Fibroblast of skin of scalp (primary cell): ENCODE measurements at regions not wholly inside any gene's neighbourhood (a gene's known extent, or its start where the extent isn't known, plus 50 kb on each side); places are given as distances from the start of the nearest gene placed in this dataset.
"Not testable (repeated sequence)": the region's sequence is repeated elsewhere in the genome, so short reads cannot be mapped to it uniquely, and the experiment has no call there.

Experiments used
- DNase-seq: peaks from one replicate; pipeline ENCODE4 v3.0.0-alpha.2; 2013

DNA sequence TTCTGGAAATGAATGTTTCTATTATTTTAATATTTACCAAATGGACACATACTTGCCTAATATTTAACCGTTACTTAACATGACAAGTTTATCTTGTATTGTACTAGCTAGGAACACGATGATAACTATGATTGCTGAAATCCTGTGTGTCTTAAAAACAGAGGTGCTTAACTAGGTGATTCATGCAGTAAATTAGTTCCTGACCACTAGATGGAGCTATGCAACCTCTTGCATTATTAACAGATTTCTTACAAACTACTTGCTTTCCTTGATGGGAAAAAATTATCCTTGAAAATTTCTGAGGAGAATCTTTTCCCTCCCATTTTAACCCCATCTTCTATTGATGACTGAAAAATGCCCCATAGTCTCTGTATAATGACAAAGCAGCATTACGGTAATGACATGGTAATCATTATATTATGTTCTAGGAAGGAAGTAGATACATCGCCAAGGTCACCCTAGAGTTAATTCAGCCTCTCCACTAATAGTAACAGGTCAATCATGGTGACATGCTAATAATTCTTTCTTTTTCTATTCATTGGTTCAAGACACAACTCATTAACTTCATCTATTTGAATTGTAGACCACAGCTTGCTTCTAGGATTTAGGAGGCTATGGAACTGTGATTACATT, 844.2 kb downstream of the RAPGEF2 start:
- peak; percentile 66 for DNase-seq

- no peak for DNase-seq
Observed at GRCh38 chr4:159950707-159951106, 847.8 kb downstream of the RAPGEF2 start.

GRCh38 chr4:159966746-159967145, 863.9 kb downstream of the RAPGEF2 start:
- no peak for DNase-seq

DNA sequence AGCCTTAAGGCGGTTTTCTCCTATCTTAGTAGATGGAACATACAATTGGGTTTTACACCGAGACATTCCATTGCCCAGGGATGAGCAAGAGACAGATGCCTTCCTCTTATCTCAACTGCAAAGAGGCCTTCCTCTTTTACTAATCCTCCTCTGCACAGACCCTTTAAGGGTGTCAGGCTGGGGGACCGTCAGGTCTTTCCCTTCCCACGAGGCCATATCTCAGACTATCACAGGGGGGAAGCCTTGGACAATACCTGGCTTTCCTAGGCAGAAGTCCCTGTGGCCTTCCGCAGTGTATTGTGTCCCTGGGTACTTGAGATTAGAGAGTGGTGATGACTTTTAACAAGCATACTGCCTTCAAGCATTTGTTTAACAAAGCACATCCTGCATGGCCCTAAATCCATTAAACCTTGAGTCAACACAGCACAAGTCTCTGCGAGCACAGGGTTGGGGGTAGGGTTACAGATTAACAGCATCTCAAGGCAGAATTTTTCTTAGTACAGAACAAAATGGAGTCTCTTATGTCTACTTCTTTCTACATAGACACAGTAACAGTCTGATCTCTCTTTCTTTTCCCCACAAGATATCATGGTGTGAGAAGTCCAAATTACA, 874.1 kb downstream of the RAPGEF2 start:
- not testable (repeated sequence) for DNase-seq

GRCh38 chr4:159977907-159978617, 875.2 kb downstream of the RAPGEF2 start:
- DNase-seq: no peak

GRCh38 chr4:159979351-159979750, 876.5 kb downstream of the RAPGEF2 start:
- no peak for DNase-seq

- DNase-seq: no peak
Observed at GRCh38 chr4:159979953-159980352, 877.1 kb downstream of the RAPGEF2 start.

DNA sequence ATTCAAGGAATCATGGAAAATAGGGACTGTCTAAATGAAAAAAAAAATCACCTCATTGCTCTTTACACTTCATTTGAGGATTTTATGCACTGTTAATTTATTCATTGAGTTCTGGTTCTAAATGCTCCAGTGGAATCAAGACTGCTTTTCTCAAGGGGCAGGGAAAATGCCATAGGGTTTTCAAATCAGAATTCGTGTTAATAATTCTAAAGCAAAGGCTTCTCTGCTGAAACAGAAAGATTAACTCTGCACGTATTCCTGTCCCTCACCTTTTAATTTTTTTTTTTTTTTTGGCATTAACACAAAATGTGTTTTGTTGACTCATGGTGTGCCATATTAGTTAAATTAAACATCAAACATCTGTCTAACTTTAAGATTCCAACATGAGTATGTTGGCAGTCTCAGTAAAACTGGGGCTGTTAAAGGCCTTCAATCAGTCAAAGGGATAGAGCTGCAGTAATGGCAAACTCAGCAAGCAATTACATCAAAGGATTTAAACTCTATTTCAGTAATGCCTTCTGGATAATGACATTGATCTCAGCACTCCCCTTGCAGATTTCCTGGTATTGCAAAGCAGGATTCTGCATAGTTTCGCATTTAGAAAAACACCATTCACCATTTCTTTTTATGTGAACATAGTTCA, 878.1 kb downstream of the RAPGEF2 start:
- no peak for DNase-seq

DNA sequence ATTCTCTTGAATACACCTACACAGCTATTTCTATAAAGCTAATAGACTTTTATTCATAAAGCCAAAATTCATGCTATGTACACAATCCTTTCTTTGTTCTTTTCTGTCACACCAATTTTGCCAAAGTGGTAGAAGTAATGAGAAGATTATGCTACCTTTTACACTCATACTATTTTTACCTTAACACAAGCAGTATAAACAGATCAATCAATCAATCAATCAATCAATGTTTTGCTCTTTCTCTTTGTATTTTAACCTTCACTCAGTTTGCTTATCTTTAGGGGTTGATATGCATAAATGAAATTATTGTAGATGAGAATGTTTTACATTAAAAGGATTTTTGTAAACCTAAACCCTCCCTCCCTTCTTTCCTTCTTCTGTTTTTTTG, 878.6 kb downstream of the RAPGEF2 start:
- no peak for DNase-seq

DNA sequence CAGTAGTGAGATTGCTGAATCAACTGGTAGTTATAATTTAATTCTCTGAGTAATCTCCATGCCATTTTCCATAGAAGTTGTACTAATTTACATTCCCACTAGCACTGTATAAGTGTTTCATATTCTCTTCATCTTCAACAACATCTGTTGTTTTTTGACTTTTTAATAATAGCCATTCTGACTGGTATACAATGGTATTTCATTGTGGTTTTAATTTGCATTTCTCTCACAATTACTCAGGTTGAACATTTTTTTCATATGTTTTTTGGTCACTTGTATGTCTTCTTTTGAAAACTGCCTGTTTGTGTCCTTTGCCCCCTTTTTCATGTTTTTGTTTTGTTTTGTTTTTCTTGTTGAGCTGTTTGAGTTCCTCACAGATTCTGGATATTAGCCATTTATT, 880.2 kb downstream of the RAPGEF2 start:
- no peak for DNase-seq

DNA sequence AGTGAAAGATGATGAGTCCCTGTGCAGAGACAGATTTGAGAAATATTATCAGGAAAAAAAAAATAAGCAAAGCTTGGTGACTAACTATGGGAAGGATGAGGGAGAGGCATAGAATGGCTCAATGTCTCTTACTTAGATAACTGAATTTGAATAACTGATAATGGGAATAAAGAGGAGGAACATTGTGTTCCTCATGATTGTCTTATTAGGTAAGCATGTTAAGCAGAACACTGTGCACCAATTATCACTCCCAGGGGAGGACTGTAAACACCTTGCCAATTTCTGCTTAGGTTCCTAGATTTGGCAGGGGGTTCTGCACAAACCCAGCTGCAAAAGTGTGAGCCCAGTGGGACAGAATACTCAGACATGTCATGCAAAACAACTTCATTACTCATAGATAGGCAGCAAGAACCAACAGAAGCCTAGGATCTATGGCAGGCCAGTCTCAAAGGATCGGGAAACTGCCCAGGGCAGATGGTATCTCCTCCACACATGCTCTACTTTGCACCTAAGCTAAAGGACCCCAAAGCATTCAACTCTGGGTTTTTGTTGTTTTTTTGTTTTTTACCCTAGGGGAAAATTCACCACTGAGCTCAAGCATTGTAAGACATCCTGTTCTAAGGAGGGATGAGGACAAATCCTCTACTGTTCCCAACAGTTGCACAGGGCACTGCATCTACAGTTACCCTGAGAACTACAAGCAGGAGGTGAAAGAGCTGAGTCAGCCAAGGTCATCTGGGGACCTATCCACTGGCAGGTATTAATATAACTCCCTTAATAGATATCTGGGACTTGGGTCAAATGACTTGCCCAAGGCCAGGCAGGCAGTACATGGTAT, 907.0 kb downstream of the RAPGEF2 start:
- no peak for DNase-seq

- DNase-seq: no peak
Observed at GRCh38 chr4:160019936-160020335, 917.1 kb downstream of the RAPGEF2 start.

DNA sequence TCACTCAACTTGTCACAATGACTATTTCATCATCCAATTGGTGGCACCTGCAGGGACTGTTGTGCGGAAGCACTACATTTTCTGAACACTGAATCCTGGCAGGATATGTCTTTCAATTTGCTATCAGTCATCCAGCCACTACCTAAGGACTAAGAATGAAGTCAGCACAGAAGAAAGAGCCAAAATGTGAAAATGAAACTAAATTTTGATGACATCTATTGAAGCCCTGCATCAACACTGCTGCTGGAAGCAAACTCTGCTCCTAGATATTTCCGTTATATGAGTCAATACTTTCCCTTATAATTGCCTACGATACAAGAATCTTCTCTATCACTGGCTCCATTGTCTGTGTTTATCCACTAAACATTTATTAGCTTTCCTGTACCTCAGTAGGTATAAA, 917.9 kb downstream of the RAPGEF2 start:
- no peak for DNase-seq

GRCh38 chr4:160021870-160022269, 919.0 kb downstream of the RAPGEF2 start:
- no peak for DNase-seq

- peak; percentile 15 for DNase-seq
Observed at GRCh38 chr4:160026721-160027120, 923.8 kb downstream of the RAPGEF2 start.

DNA sequence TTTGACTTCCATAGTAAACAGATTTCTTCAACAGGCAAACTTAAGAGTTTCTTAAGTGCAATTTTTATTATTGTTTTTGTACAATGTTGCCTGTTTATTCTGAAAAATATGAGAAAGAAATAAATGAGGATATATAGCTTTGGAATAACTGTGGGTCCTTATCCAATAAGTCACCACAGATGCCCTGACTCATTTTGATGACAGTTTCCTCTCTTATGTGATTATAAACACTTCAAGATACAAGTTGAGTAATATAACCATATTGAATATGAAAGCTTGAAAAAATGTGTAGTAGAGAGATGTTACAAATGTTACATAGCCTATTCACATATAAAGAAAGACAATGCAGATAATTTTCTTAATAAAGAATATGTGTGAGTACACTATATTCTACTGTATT, 931.6 kb downstream of the RAPGEF2 start:
- no peak for DNase-seq

DNA sequence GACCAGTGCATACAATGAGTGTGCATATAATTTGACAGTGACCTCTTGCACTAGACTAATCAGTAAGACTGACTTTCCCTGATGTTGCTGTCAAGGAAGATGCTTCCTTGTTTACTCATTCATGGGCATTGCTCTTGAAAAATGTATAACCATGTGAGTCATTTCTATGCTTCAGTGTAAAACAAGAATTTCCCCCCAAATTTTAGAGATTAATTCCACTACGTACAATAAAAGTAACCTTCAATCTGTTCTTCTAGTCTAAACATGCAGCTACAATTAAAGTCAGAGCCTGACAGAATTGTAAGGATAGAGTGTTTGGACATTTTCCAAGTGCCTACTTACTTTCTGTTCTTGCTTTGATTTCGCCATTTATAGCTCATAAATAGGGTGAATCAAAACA, 935.7 kb downstream of the RAPGEF2 start:
- DNase-seq: peak; percentile 29

DNA sequence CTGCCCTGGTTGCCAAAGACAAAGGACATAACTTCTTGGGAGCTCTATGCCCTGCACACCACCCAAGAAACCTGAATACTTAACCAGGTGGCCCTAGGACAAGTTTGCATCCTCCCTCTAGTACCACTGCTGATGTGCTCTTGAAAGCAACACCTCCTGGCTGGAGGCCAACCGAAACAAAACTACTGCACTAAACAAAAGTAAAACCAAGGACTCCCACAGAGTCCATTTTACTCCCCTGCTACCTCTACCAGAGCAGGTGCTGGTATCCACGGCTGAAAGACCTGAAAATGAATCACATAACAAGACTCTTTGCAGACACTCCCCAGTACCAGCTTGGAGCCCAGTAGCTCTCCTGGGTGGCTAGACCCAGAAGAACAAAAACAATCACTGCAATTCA, 941.8 kb downstream of the RAPGEF2 start:
- DNase-seq: no peak

DNA sequence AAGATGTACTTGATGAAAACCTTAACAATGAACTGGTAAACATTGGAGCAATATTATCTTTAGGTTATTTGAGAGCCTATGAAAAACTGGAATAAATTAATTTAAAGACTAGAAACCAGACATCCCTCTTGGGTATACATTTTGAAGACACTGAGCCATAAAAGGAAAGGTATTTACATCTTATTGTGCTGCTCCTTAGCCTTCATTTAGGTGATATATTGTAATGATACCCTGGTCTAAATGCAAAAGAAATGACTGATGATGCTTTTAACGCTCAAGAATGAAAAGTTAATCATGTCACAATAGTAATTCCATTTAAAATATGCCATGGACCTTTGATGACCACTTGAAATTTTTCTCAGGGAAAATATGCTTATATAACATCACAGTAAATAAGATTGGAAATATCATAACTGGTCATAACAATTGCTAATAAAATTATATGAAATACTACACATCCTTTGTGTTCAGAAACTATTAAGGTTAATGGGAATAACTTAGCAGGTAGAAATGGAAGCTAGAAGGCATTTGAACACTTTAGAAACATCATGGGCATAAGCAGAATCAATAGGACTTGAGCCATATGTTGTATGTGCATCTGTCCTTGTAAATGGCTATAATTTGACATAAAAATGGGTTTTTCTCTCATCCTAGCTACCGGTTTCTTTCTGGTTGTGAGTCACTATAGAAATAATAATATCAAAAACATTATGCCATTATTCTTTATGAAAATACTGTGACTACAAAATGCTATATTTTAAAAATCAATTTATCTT, 979.7 kb downstream of the RAPGEF2 start:
- DNase-seq: no peak

GRCh38 chr4:160091631-160092030, 988.8 kb downstream of the RAPGEF2 start:
- no peak for DNase-seq

- no peak for DNase-seq
Observed at GRCh38 chr4:160100316-160100715, 997.4 kb downstream of the RAPGEF2 start.

DNA sequence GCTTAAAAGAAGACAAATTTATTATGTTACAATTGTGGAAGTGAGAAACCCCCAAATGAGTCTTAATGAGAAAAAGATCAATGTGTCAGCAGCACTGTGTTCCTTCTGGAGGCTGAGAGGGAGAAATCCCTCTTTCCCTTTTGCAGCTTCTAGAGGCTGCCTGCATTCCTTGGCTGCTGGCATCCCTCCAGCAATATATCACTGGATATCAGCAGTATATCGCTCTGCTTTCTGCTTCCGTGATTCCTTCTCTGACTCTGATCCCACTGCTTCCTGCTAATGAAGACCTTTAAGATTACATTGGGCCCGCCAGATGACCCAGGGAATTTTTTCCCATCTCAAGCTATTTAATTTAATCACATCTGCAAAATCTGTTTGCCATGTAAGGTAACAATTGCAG, 1008.0 kb downstream of the RAPGEF2 start:
- DNase-seq: peak; percentile 1
